Spleen (tissue), 7 donors: ENCODE measurements at regions not wholly inside any gene's neighbourhood (a gene's known extent, or its start where the extent isn't known, plus 50 kb on each side); places are given as distances from the start of the nearest gene placed in this dataset.

Experiments
- POLR2AphosphoS5 ChIP-seq, 3 donors: sonication (generic); formaldehyde crosslinking; IDR thresholded peaks; one replicate each; pipeline ENCODE4 v1.5.1; 2017; ENCODE audit warnings: antibody characterized with exemption in 3 of 3
- TF ChIP-seq, protein P1 (sequence below), 11 experiments: fragments of 200-600 bp in 7 of 11; fragments of 450-650 bp in 4 of 11; sonication (generic) in 4 of 11; IDR thresholded peaks in 8 of 11; conservative IDR thresholded peaks in 3 of 11; 1 replicate in 7 of 11; 2 replicates in 4 of 11; pipeline versions ENCODE4 v1.4.0 to v1.8.0; 2016 to 2021; ENCODE audit warnings: antibody characterized with exemption in 11 of 11, inconsistent platforms in 4 of 11, mild to moderate bottlenecking in 1 of 11
- donor health status: DM: no; HTN: no; CAD: no; lungs with moderate emphysema.
- donor health status: DM: no; HTN: no; CAD: no.
- donor health status: DM: no; HTN: no; CAD: no.

DNA sequence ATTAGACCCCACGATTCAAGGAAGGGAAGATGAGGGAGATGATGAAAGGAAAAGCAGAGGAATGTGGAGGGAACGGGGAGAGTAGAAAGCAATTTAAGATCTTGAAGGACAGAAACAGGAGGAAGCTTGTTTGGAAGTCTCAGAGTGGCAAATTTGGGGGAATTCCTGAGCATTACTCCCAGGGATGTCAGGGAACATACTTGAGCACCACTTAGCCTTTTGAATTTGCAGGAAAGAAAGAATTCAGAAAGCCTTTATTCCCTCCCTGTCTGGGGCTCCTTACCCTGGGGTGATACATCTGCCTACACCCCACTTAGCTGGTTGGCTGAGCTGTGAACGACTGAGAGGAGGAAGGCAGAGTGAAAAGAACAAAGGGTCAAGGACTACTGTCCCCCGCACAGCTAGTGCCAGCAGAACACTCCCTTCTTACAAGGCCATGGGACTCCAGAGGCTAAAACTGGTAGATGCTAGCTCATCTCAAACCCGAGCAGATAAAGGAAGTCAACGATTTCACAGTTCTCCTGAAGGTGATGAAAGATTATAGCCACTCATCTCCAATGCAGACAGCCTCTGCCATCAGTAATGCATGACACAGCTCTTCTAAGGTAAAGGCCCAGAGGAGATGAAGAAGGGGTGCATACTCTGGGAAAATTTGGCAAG lies 84.0 kb upstream of the AKIP1 start:
- TF ChIP-seq, protein P1, sequence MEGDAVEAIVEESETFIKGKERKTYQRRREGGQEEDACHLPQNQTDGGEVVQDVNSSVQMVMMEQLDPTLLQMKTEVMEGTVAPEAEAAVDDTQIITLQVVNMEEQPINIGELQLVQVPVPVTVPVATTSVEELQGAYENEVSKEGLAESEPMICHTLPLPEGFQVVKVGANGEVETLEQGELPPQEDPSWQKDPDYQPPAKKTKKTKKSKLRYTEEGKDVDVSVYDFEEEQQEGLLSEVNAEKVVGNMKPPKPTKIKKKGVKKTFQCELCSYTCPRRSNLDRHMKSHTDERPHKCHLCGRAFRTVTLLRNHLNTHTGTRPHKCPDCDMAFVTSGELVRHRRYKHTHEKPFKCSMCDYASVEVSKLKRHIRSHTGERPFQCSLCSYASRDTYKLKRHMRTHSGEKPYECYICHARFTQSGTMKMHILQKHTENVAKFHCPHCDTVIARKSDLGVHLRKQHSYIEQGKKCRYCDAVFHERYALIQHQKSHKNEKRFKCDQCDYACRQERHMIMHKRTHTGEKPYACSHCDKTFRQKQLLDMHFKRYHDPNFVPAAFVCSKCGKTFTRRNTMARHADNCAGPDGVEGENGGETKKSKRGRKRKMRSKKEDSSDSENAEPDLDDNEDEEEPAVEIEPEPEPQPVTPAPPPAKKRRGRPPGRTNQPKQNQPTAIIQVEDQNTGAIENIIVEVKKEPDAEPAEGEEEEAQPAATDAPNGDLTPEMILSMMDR (IDR thresholded peaks at IDR 0.05 in 8 of 11, conservative IDR thresholded peaks at IDR 0.05 in 3 of 11) = no peak
- peak in 1 of 3 donors; percentile 72 for TF ChIP-seq POLR2AphosphoS5 (IDR thresholded peaks at IDR 0.05)
